ENCODE measurements at regions not wholly inside any gene's neighbourhood (a gene's known extent, or its start where the extent isn't known, plus 50 kb on each side); places are given as distances from the start of the nearest gene placed in this dataset.
"Not testable (repeated sequence)": the region's sequence is repeated elsewhere in the genome, so short reads cannot be mapped to it uniquely, and the experiment has no call there.

DNA sequence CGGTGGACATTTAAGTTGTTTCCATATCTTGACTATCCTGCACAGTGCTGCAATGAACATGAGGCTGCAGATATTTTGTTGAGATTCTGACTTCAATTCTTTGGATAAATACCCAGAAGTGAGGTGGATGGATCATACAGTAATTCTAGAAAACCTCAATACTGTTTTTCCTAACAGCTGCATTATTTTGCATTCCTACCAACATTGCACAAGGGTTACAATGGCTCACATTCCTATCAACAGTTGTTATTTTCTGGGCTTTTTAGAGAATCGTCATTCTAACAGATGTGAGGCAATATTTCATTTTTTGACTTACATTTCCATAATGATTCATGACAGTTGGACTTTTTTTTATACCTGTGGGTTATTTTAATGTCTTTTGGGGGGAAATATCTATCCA is 716.9 kb upstream of the ANO3 start:
- DNase-seq (ENCODE audit: low read depth), result no peak

- DNase-seq (ENCODE audit: low read depth), result no peak
Observed at GRCh38 chr11:25615841-25616240, 716.1 kb upstream of the ANO3 start.

DNA sequence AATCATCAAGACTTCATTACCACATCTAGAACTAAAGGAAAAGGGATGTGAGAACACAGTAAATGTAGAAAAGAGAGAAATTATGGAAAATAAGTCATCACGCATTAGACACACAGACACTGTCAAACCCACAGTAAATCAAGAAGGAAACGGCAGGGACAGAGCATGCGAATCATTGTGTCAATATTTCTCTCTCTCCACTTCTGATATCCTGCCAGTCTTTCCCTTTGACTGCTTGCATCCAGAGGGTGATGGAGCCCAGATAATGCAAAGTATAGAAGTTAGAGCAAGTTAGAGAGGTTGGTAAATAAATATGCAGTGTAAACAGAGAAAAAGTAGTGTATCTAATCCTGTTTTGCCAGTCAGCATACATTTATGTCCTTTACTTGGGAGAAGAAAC is 706.8 kb upstream of the ANO3 start:
- no peak for DNase-seq (ENCODE audit: low read depth)

DNA sequence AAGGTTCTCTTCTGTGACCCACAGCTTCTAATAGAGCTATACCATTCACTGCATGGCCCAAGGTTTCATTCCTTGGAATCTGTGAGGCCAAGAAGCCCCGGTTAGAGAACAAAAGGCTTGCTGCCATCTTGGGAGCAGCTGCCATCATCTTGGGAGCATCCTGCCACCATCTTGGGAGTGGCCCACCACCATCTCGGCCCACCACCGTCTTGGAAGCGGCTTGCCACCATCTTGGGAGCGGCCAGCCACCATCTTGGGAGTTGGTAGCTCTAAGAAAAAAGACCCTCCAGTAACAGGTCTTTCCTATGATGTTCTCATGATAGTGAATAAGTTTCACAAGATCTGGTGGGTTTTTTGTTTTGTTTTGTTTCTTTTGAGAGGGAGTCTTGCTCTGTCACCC is 703.9 kb upstream of the ANO3 start:
- DNase-seq (ENCODE audit: low read depth), result no peak

DNA sequence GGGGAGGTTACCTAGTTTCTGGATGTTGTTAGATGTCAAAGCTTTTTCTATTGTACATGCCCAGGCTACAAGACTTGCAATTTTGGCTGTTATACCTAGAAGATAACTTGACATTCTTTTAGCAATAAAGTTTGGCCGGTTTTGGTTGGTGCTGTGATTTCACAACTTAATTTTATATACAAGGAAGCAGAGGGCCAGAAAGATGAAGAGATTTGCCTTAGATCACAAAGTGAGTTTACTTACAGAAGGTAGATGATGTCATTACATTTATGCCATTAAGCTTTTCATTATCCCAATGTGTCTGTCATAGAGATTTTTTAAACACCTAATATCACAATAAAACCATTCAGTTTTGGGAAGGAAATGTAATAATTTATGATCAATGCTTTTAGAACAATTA is 698.7 kb upstream of the ANO3 start:
- DNase-seq (ENCODE audit: low read depth), result no peak

GRCh38 chr11:25649220-25649619 is 682.7 kb upstream of the ANO3 start:
- not testable (repeated sequence) for DNase-seq (ENCODE audit: low read depth)

GRCh38 chr11:25650319-25650718 is 681.6 kb upstream of the ANO3 start:
- no peak for DNase-seq (ENCODE audit: low read depth)

DNA sequence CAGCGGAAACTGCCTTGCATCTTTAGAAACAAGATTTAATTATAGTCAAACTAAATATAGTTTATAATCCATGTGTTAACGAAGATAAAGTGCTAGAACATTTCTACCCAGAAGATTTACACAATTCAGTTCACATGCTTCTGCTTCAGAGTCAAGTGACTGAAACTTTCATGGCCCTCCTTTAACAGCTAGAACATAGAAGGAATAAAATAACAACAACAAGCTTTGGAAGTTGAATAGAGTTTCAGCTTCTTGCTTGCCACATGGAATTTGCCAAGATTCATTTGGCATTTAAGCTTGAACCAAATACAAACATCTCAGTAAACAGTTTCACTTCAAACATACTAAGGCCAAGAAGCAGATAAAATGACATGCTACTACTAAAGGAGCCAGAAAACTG is 676.3 kb upstream of the ANO3 start:
- no peak for DNase-seq (ENCODE audit: low read depth)

GRCh38 chr11:25658916-25659315 is 673.0 kb upstream of the ANO3 start:
- DNase-seq (ENCODE audit: low read depth), result no peak

GRCh38 chr11:25659706-25660105 is 672.2 kb upstream of the ANO3 start:
- DNase-seq (ENCODE audit: low read depth), result no peak

- DNase-seq (ENCODE audit: low read depth), result no peak
Observed at GRCh38 chr11:25667871-25668270, 664.1 kb upstream of the ANO3 start.

DNA sequence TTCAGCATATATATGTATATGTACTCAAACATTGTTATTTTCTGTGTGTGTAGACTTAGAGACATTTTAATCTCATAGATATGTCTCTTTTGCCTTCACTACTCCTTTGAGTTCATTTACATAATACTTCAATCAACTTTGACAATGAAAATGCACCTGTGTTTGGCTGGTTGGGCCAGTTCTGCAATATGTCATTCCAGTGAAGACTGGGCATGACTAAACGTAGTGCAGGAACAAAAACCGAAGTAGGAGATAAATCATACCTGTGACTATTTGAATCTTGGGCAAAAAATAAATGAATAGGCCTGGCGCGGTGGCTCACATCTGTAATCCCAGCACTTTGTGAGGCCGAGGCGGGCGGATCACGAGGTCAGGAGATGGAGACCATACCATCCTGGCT is 640.0 kb upstream of the ANO3 start:
- no peak for DNase-seq (ENCODE audit: low read depth)

GRCh38 chr11:25702417-25702816 is 629.5 kb upstream of the ANO3 start:
- no peak for DNase-seq (ENCODE audit: low read depth)

GRCh38 chr11:25710975-25711374 is 621.0 kb upstream of the ANO3 start:
- no peak for DNase-seq (ENCODE audit: low read depth)

DNA sequence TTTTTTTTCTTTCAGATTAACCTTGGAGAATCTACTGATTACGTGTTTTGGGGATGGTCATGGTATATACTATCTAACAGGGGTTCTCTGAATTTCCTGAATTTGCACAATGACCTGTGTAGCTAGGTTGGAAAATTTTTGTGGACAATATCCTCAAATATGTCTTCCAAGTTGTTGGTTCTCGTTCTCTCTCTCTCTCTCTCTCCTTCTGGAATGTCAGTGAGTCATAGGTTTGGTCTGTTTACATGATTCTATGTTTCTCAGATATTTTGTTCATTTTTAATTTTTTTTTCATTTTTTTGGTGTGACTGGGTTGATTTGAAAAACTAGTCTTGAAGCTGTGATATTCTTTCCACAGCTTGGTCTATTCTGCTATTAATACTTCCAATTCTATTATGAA is 604.0 kb upstream of the ANO3 start:
- DNase-seq (ENCODE audit: low read depth), result no peak

GRCh38 chr11:25730230-25730629 is 601.7 kb upstream of the ANO3 start:
- DNase-seq (ENCODE audit: low read depth), result no peak

DNA sequence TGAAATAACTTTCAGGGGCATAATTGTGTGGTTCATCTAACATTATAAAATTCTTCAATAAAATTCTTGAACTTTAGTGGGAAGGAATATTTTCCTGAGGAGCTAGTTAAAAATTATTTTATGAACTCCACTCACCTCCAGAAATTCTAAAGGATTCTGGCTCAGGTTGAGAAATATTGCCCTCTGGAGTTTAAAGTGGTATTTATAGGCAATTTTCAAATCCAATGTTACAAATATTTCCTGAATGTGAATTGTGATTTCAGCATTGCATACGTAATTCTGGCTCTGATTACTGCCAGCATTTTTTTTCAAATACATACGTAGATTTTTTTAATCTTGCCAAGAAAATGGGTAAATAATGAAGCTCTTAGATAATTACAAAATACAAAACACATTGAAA is 598.2 kb upstream of the ANO3 start:
- DNase-seq (ENCODE audit: low read depth), result no peak

DNA sequence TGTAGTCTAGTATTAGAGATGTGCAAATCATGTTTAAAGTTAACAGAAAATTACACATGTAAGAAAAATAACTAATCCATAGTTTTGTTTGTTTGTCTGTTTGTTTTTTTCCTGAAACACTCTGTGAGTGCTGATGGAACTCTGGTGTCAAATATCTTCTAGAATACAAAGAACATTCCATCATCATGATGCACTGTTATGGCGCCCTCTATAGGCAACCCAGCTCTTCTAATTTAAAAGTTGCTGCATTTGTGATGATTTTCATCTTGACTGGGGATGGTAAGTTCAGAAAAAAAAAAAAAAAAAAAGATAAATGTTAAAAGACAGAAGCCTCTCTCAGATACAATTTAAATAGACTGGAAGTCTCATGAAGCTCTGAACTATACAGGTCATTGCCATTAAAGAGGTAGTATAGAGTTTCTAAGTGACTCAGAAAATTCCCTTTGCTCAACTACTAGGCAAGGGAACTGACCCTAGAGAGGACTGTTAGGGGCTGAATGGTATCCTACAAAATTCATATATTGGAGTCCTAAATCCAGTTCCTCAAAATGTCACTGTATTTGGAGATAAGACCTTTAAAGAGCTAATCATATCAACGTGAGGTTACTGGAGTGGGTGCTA is 597.2 kb upstream of the ANO3 start:
- DNase-seq (ENCODE audit: low read depth), result no peak

DNA sequence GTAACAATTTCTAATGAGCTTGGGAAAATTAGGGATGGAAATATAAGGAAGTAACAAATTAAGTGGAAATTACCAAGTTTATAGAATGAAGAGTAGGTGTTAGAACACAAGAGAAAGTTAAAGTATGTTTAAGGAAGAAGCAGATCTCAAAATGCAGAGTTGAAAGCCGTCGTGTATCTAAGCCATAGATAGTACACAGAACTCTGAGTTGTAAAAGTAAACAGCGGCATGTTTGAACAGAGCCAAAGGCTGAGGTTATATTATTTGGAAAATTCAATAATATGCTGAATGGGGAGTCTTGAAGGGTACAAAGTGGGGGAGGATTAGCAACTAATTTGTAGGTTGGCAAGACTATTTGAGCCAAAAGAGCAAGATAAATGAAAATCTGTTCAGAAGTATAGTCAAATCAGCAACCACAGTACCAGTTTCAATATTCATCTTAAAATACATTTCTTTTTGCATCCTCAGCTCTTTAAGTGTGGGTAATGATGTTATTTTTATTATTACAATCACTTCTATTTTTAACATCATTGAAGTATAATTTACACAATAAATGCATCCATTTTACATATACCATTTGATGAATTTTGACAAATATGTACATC is 594.8 kb upstream of the ANO3 start:
- DNase-seq (ENCODE audit: low read depth), result no peak

GRCh38 chr11:25741886-25742285 is 590.0 kb upstream of the ANO3 start:
- DNase-seq (ENCODE audit: low read depth), result no peak

- DNase-seq (ENCODE audit: low read depth), result no peak
Observed at GRCh38 chr11:25742800-25743199, 589.1 kb upstream of the ANO3 start.

GRCh38 chr11:25755381-25755780 is 576.5 kb upstream of the ANO3 start:
- no peak for DNase-seq (ENCODE audit: low read depth)

DNA sequence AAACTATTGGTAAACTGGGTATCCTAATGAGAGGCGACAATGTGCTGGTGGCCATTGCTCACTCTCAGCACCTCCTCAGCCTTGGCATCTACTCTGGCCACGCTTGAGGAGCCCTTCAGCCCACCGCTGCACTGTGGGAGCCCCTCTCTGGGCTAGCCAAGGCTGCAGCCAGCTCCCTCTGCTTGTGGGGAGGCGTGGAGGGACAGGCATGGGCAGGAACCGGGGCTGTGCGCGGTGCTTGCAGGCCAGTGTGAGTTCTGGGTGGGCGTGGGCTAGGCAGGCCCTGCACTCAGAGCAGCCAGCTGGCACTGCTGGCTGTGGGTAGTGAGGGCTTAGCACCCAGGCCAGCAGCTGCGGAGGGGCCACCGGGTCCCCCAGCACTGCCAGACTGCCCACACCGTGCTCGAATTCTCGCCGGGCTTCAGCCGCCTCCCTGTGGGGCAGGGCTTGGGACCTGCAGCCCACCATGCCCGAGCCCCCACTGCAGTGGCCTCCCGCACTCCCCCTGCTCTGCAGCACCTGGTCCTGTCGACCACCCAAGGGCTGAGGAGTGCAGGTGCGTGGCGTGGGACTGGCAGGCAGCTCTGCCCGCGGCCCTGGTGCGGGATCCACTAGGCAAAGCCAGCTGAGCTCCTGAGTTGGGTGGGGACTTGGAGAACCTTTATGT is 575.9 kb upstream of the ANO3 start:
- no peak for DNase-seq (ENCODE audit: low read depth)

GRCh38 chr11:25758145-25758661 is 573.7 kb upstream of the ANO3 start:
- no peak for DNase-seq (ENCODE audit: low read depth)

All from stimulated activated CD8-positive, alpha-beta memory T cell treated with anti-CD3 and anti-CD28 coated beads, Interleukin-4, amount 100 ng/mL, for 24 hours (primary cell).